EH (cell line): ENCODE measurements at regions not wholly inside any gene's neighbourhood (a gene's known extent, or its start where the extent isn't known, plus 50 kb on each side); places are given as distances from the start of the nearest gene placed in this dataset.
A peak's percentile ranks its signal among the peaks of the same experiment; 100 is the strongest.

ENCODE experiments used
- DNase-seq: peaks from one replicate; pipeline ENCODE4 v3.0.0-alpha.2; 2015; ENCODE audit warnings: low read depth

GRCh38 chr3:111012388-111013248 lies 59.0 kb upstream of the NECTIN3 start:
- DNase-seq, result peak; percentile 8
